ENCODE measurements at regions not wholly inside any gene's neighbourhood (a gene's known extent, or its start where the extent isn't known, plus 50 kb on each side); places are given as distances from the start of the nearest gene placed in this dataset.
"Not testable (repeated sequence)": the region's sequence is repeated elsewhere in the genome, so short reads cannot be mapped to it uniquely, and the experiment has no call there.

- not testable (repeated sequence) for DNase-seq
These were observed 100.7 kb downstream of the GPX5 start for GRCh38 chr6:28626386-28626785.

- DNase-seq, result no peak
These were observed 106.7 kb downstream of the GPX5 start for GRCh38 chr6:28632326-28632851.

GRCh38 chr6:28633445-28634215 lies 107.9 kb downstream of the GPX5 start:
- no peak for DNase-seq

- DNase-seq, result no peak
These were observed 108.7 kb downstream of the GPX5 start for GRCh38 chr6:28634411-28634760.

- DNase-seq, result peak in 1 of 2 experiments; percentile 35
These were observed 109.3 kb downstream of the GPX5 start for GRCh38 chr6:28634761-28635546.

GRCh38 chr6:28635547-28636158 lies 110.0 kb downstream of the GPX5 start:
- DNase-seq, result no peak

GRCh38 chr6:28638787-28639430 lies 113.2 kb downstream of the GPX5 start:
- no peak for DNase-seq

- DNase-seq, result not testable (repeated sequence)
These were observed 114.0 kb downstream of the GPX5 start for GRCh38 chr6:28639445-28640290.

- peak; percentile 36 to 64 for DNase-seq
These were observed 117.5 kb downstream of the GPX5 start for GRCh38 chr6:28643017-28643740.

GRCh38 chr6:28646650-28647049 lies 121.0 kb downstream of the GPX5 start:
- no peak for DNase-seq

- peak; percentile 76 to 88 for DNase-seq
These were observed 122.6 kb downstream of the GPX5 start for GRCh38 chr6:28648035-28648877.

GRCh38 chr6:28648878-28649375 lies 123.2 kb downstream of the GPX5 start:
- peak in 1 of 2 experiments; percentile 32 for DNase-seq

GRCh38 chr6:28651161-28651560 lies 125.5 kb downstream of the GPX5 start:
- DNase-seq, result no peak

- DNase-seq, result no peak
These were observed 128.2 kb downstream of the GPX5 start for GRCh38 chr6:28653876-28654275.

GRCh38 chr6:28655164-28655563 lies 129.5 kb downstream of the GPX5 start:
- DNase-seq, result no peak

- no peak for DNase-seq
These were observed 131.0 kb downstream of the GPX5 start for GRCh38 chr6:28656715-28657114.

GRCh38 chr6:28657381-28657768 lies 131.7 kb downstream of the GPX5 start:
- DNase-seq, result no peak

- DNase-seq, result peak; percentile 35 to 72
These were observed 132.2 kb downstream of the GPX5 start for GRCh38 chr6:28657769-28658465.

GRCh38 chr6:28658475-28659249 lies 133.0 kb downstream of the GPX5 start:
- DNase-seq, result no peak
